Smooth muscle cell of the brain vasculature (primary cell): ENCODE measurements at regions not wholly inside any gene's neighbourhood (a gene's known extent, or its start where the extent isn't known, plus 50 kb on each side); places are given as distances from the start of the nearest gene placed in this dataset.

Experiments used
- DNase-seq: peaks from one replicate; pipeline ENCODE4 v3.0.0-alpha.2; 2012; ENCODE audit warnings: low read depth, low spot score

DNA sequence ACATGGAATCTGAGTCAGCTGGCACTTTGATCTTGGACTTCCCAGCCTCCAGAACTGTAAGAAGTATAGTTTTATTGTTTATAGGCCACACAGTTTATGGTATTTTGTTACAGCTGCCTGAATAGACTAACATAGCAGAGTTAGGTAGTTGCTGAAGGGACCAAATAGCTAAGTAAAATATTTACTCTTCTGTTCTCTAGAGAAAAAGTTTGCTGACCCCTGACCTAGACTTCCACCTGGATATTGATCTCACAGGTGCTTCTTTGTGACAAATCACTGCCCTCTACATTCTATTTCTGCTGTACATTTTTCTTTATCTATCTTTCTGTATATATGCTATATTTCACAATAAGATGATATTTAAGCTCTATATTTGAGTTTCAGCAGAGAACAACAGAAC, 212.5 kb downstream of the CSNK2A3 start:
- no peak for DNase-seq

DNA sequence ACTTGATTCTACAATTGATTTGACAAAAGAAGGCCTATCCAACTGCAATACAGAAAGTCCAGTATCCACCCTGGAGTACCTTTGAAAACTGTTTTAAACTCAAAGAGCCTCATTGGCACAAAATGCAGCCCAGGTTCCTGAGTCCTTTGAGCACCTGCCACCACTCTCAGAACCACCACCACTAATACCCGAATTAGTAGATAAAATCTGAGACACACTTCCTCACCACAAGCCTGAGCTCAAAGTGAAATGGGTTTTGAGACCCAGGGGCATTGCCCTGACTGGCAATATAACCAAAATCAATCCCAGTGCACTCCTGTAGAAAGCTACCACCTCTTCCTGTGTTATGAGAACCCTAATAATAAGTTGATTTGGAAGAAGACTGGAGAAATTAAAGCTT, 215.7 kb downstream of the CSNK2A3 start:
- no peak for DNase-seq

DNA sequence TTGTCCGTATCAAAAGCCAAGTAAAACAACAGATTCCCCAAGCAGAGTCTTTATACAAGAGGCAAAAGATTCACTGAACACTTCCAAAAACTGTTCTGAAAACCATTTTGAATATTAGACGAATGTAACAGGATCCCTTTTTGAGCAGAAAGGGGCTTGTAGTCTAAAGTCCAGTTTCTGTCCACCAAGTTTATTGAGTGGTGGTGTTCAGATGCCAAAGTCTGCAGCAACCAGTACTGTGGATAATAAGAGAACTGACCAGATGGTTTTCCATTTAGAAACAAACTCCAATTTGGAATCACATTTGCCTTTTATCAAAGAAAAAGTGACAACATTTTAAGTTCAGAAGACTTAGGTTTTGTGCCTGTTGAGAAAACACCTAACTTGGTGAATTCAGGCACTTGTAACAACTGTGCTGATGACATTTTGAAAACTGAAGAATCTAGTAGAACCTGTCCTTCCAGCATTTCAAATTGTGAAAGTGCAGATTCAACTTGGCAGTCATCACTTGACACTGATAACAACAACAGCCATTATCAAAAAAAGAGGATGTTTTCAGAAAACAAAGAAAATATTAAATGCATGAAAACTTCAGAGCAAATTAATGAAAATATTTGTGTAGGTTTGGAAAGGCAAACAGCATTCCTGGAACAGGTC, 217.1 kb downstream of the CSNK2A3 start:
- DNase-seq: no peak

DNA sequence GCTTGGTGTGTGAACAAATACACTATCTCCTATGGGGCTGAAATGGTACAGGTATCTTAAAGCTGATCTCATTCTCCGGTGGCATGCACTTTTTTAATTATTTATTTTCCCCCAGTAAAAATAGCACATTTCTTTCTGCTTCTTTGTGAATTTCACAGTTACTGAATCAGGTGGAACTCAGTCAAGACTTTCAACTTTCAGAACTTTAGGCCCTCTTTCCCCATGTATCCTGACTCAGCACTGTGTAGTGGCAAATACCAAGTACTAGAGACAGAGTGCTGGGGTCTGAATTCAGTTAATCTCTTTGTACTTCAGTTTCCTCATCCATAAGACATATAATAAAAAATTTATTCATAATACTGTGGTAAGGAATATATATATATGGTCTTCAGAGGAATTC, 223.9 kb downstream of the CSNK2A3 start:
- no peak for DNase-seq

DNA sequence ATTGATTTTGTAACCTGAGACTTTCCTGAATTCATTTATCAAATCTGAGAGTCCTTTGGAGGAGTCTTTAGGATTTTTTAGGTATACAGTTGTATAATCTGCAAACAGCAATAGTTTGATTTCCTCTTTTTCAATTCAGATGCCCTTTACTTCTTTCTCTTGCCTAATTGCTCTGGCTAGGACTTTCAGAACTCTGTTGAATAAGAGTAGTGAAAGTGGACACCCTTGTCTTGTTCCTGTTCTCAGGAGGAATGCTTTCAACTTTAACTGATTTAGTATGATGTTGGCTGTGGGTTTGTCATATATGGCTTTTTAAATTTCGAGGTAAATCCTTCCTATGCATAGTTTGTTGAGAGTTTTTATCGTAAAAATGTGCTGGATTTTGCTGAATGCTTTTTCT, 227.4 kb downstream of the CSNK2A3 start:
- DNase-seq: no peak

DNA sequence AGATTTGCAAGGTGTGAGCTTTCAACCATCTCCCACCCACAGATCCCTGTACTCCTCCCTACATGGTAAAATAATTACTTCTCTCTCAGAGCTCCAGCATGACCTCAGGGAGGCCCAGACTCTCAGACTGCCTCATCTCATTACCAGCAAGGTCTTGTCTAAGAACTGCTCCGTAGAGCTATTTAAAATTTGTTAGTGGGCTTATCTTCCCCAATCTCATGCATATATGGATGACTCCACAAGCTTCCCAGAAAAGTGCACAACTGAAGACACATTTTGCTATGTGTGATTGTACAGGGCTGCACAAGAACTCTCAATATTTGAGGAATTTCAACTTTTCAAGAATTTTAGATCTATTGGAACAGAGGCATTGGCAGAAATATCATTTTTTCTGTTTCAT, 230.3 kb downstream of the CSNK2A3 start:
- DNase-seq: no peak

DNA sequence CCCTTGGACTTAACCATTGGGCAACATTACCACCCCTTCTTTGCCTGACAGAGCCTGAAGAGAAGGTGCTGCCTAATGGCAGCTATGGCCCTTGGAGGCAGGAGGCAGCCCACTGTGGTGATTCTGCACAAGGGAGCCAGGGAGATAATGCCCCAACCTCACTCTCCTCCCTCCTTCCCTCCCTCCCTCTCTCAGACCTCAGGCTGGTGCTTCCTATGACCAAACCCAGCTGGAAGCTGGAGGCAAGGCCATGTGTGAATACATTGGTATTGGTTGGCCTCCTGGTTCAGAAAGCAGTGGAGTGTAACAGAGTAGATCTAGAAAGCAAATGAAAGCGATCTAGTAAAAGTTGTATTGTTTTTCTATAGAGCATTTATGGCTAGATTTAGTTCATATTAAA, 233.1 kb downstream of the CSNK2A3 start:
- no peak for DNase-seq

DNA sequence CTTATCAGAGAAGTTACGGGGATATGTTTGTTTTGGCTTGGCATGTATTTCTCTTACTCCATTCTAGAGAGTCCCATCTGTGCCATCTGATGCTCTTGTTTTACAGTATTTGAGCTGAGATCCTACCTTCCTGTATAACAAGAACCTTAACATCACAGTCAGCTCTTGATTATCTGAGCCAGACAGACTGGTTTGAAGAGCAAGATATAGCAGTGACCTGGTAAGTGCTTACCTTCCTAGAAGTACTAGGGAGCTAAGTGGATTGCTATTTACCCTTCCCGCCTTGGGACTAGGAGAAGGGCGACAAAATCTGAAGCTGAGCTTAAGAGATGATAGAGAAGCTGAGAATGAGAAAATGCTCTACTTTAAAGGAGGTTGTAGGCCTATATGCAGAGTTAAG, 235.3 kb downstream of the CSNK2A3 start:
- DNase-seq: no peak

DNA sequence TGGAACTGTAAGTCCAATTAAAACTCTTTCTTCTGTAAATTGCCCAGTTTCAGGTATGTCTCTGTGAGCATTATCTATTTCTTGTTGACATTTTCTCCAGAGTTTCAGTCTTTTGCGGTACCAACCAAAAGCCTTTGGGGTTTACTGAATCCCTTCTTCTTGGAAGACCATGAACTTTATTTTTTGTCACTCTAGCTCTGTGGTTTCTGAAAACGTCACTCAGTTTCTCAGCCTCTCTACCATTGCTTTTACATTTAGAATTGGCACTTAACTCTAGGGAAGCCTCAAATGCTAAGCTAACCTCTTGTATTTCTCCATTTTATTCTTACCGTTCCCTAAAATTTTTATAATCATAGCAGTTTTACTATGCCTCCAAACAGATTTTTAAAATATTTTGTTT, 237.6 kb downstream of the CSNK2A3 start:
- no peak for DNase-seq

DNA sequence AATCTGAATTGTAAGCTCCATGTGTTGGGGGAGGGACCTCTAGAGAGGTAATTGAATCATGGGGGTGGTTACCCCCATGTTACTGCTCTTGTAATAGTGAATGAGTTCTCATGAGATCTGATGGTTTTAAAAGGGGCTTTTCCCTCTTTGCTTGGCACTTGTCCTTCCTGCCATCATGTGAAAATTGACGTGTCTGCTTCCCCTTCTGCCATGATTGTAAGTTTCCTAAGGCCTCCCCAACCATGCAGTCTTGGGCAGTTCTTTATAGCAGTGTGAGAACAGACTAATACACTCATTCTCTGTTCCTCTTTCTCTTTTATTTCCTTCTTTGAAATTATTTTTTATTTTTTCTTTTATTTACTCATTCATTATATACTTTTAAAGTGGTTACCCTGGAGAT, 239.4 kb downstream of the CSNK2A3 start:
- no peak for DNase-seq

DNA sequence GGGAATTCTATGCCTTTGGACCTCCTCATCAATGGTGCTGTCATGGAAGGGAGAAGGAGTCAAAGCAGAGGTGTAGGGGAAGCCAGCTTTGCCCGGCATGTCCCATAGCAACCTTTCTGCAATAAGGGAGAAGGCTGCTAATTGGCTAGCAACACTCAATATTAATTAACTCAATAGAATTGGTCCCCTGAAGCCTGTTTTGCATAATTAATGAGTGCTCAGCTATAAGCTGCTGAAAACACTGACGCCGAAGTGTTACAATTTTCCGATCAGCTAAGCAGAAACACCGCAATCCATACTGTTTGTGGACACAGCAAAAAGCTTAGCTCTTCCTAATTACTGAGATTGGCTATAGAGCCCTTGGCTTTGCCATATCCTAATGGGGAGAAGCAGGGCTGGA, 245.0 kb downstream of the CSNK2A3 start:
- DNase-seq: no peak

DNA sequence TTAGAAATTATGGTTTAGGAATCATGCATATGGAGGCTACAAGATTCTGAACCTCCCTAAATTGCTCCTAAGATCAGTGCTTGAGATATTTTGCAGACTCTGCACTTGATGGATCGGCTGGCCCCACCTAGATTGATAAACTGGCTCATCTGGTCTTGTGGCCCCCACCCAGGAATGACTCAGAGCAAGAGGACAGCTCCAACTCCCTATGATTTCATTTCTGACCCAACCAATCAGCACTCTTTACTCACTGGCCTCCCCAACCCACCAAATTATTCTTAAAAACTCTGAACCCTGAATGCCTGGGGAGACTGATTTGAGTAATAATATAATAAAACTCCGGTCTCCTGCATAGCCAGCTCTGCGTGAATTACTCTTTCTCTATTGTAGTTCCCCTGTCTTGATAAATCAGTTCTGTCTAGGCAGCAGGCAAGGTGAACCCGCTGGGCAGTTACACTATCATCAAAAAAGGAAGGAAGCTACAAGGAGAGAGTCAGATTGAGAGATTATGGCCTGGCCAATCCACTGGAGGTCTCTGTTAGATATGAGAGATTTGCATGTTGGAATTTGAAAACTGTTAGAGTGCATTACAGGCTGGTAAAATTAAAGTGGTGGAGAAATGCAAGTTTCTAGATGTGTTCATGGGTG, 245.8 kb downstream of the CSNK2A3 start:
- DNase-seq: no peak

DNA sequence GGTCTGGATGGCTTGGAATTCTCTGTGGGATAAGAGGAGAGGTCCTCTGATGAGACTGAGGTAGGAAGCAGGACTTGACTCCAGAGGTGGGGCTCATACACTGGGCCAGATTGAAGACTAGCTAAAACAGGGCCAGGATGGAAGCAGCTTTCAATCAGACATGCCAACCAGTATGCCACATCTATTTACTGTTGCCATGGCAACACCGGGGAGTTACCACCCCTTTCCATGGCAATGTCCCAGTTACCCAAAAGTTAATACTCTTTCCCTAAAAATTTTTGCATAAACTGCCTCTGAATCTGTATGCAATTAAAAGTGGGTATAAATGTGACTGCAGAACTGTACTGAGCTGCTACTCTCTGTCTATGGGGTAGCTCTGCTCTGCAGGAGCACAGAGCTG, 247.5 kb upstream of the ZBED5 start:
- no peak for DNase-seq

DNA sequence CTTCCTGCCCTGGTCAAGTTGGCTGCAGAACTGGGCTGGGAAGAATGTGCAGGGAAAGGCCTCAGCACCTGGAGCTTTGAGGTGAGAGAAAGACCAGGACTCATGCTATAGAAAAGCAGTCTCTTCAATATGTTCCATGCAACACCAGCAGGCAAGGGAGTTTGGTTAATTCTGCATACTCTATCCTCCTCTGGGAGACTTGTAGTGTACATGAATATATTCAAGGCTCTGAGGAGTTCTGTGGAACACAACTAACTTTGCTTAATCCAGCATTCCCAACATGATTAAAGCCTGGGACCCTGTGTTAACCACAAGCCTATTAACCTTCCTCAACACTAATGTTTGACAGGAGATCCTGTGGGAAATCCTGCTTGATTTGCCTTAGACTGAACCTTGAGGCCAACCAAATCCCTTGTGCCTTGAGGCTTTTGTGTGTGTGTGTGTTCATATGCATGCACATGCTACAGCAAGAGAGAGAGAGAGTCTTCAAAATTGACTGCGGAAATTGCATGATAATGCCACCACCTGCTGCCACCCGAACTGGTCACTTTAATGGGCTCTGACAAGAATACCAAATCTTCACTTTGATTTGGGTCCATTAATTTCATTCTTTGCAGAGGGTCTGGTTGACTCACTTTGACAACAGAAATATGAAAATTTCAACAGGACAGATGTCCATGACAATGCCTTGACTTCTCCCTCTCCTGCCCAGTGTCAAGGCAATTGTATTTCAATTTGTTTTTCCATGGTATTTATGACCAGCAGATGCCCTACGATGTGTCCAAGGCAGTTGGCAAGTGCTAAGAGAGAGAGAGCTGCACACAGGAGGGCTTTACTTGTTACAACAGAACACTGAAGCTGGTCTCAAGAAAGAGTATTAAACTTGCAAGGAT, 238.2 kb upstream of the ZBED5 start:
- DNase-seq: no peak

DNA sequence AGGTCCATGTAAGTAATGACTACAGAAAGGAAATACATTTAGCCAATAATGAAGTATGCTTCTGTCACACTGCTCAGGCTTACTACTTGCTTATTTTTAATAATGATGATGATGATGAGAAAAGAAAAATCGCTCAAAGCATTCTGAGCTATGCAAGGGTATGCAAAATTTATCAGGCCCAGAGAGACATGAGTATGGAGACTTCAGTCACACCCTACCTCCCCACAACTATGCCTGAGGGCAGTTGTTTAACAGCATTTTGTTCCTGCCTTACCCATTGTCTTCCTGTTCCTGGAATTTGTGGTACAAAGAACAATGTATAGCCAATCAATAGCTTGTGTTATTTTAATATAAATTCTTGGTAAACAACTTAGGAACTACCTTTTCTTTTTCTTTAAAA, 232.6 kb upstream of the ZBED5 start:
- DNase-seq: no peak

DNA sequence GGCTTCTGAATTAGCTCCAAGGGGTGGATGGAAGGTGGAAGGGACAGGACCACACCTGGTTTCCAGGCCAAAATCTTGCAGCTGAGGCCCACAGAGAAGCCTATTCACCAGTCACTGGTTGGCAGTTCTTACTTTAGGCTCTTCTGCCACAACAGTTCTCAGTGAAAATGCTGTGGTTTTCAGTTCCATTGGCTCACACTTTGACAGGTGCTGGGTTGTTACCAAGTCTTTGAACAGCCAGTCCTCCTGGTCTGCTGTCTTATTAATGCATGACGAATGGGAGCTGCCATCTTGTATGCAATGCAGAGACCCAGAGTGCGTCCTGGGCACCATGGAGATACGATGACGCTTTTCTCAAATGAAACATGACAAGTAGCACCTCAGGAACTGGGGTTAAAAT, 232.0 kb upstream of the ZBED5 start:
- no peak for DNase-seq

DNA sequence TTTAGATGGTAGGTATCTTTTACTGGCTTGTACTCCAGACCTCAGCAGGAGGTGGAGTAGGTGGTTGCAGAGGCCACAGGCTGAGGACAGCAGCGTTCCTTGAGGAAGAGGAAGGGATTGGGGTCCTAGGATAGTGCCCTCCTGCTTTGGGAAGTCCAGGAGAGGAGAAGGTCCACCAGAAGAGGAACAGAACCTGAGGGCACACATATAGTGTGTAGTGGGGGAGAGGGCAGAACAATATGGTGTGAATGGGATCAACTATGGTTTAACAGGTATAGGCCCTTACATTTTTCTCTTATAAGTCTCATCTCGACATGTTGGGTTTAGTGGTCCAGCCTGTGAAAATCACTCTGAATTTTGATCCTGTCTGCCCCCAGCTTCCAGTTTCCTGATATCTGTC, 229.1 kb upstream of the ZBED5 start:
- DNase-seq: no peak

DNA sequence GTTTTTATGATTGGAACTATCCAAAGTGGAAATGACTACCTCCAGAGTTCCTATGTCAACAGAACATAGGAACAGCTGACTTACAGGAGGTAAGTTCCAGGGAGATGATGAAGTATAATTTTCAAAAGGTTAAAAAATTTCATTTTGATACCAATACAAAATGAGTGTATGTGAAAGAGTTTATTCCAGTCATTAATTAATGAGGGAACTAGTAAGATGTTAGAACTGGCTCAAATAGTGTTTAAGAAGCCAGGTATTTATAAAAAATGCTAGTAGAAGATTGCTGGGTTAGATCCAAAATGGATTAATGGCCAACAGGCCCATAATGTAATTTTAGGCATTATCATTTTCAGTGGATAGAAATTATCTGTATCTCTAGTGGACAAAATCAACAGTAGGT, 227.7 kb upstream of the ZBED5 start:
- DNase-seq: no peak

DNA sequence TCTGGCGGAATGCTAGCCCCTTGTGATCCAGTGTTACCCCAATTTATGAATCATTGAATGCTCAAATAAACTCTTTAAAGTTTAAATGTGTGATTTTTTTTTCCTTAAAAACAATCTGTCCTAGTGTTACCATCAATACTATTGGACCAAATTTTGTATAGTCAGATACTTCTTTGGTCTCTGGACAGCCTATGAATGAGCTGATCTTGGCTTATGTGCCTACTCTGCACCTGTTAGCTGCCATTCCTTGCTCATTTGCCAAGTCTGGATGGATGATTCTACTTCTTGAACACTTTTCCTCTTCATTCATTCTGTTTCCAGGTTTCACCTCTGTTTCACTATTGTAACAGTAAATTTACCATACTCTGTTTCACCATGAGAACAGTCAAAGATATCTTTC, 226.5 kb upstream of the ZBED5 start:
- DNase-seq: no peak

DNA sequence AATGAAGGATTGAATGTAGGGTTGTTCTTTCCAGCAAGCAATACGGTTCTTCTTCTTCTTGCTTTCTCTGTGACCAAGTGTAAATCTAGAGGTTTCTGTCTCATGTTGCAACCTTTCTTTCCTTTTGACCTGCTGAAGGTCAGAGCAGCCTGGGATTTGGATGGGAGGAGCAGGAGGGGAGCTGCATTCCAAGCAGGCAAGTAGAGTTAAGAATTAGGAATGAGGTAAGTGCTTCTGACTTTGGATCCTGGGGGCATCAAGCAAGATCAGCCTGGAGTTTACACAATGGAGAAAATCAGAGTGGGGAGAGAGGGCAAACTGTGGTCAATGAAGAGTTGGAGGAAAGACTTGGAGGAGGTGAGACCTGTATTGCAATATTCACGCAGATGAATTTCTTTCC, 225.6 kb upstream of the ZBED5 start:
- no peak for DNase-seq

DNA sequence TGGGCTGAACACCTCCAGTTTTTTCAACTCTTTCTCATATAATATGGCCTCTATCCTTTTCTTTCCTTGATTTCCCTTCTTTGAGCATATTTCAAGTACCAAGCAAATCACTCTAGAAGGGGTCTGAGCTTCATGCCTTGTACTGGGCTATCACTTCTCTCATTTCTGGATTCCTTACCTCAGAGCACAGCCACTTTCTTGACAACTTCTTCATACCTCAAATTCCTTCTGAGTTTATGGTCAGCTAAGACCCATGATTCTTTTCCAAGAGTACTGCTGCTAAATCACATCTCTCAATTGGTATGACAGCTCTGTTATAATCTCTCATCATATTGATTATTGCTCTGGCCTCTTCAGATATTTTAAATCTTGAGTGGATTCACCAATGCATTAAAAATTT, 224.8 kb upstream of the ZBED5 start:
- DNase-seq: no peak

DNA sequence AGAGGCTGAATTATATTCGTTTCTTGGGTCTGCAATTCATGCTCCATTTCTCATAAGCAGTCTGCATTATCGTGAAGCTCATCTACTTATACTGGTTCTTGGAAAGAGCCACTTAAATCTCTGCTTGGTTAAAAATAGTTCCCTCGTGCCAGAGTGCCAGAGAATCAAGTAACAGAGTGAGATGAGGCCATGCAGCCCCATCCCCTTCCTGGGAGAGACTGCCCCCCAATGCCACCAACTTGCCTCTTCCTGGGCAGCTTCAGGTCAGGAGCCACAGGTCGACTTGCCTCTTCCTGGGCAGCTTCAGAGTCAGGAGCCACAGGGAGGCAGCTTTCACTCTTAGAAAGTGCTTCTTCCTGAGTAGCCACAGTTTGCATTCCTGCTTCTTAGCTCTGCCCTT, 223.9 kb upstream of the ZBED5 start:
- DNase-seq: no peak

DNA sequence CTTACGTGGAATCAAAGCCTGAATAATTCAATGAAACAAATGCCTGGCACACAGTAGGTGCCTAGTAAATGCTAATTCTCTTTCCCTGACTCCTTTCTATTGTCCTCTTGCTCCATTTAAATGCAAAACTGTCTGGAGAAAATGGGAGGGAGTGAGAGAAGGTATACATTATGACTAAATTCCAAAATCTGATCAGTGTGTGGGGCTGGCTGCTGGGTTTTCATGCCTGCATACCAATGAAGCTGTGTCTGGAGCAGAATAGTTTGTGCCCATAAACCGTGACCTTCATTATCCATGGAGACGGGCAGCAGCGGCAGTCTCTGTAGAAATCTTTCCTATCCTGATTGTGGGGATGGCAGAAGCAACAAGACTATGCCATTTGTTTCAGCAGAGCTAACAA, 223.4 kb upstream of the ZBED5 start:
- DNase-seq: no peak
